Right ventricle myocardium superior (tissue), 1 donor: ENCODE measurements at regions not wholly inside any gene's neighbourhood (a gene's known extent, or its start where the extent isn't known, plus 50 kb on each side); places are given as distances from the start of the nearest gene placed in this dataset.
"Not testable (repeated sequence)": the region's sequence is repeated elsewhere in the genome, so short reads cannot be mapped to it uniquely, and the experiment has no call there.

Experiments used
- ATAC-seq: fragments of 200-7000 bp; cut with Tn5 transposase; one replicate; pipeline ENCODE4 v1.9.1; 2020; ENCODE audit warnings: mild to moderate bottlenecking; ENCODE audit not compliant: poor library complexity
- DNase-seq: peaks from one replicate; pipeline ENCODE4 v3.0.0-alpha.2; 2020
- intact Hi-C: fragments of 100-400 bp; cut with DNase I; formaldehyde crosslinking; loops from one replicate; pipeline ENCODE4 v1.11.2; 2022
- donor health status: DM: no; HTN: yes; CAD: no; lungs with severe emphysema.

- intact Hi-C loops: no loop called here
- ATAC-seq (no peak), DNase-seq (no peak)
These were observed 141.2 kb downstream of the PMAIP1 start for GRCh38 chr18:60040971-60041370.

- intact Hi-C loops: no loop called here
- no peak for DNase-seq
- ATAC-seq: no peak
These were observed 138.9 kb downstream of the PMAIP1 start for GRCh38 chr18:60038731-60039130.

GRCh38 chr18:60027397-60027796 lies 127.6 kb downstream of the PMAIP1 start:
- DNase-seq: no peak
- intact Hi-C loops: no loop called here
- ATAC-seq: no peak

GRCh38 chr18:60024857-60025256 lies 125.1 kb downstream of the PMAIP1 start:
- no peak for DNase-seq
- ATAC-seq: no peak
- intact Hi-C loops: no loop called here

- intact Hi-C loops: no loop called here
- ATAC-seq (no peak), DNase-seq (no peak)
These were observed 124.5 kb downstream of the PMAIP1 start for GRCh38 chr18:60024345-60024744.

- intact Hi-C loops: no loop called here
- DNase-seq (no peak), ATAC-seq (no peak)
These were observed 123.0 kb downstream of the PMAIP1 start for GRCh38 chr18:60022671-60023276.

- ATAC-seq (no peak), DNase-seq (no peak)
- intact Hi-C loops: no loop called here
These were observed 121.8 kb downstream of the PMAIP1 start for GRCh38 chr18:60021556-60021955.

GRCh38 chr18:60020107-60020925 lies 120.5 kb downstream of the PMAIP1 start:
- ATAC-seq (no peak), DNase-seq (no peak)
- intact Hi-C loops: no loop called here

- no peak for DNase-seq
- intact Hi-C loops: no loop called here
- ATAC-seq: no peak
These were observed 119.7 kb downstream of the PMAIP1 start for GRCh38 chr18:60019463-60019840.

- DNase-seq: no peak
- intact Hi-C loops: no loop called here
- no peak for ATAC-seq
These were observed 119.0 kb downstream of the PMAIP1 start for GRCh38 chr18:60018618-60019462.

GRCh38 chr18:60018134-60018533 lies 118.3 kb downstream of the PMAIP1 start:
- ATAC-seq, intact Hi-C loops, DNase-seq: not testable (repeated sequence)

GRCh38 chr18:60017371-60017770 lies 117.6 kb downstream of the PMAIP1 start:
- DNase-seq (no peak), ATAC-seq (no peak)
- intact Hi-C loops: no loop called here

GRCh38 chr18:60015826-60016225 lies 116.0 kb downstream of the PMAIP1 start:
- DNase-seq, intact Hi-C loops, ATAC-seq: not testable (repeated sequence)

- ATAC-seq, DNase-seq, intact Hi-C loops: not testable (repeated sequence)
These were observed 113.4 kb downstream of the PMAIP1 start for GRCh38 chr18:60013148-60013547.

GRCh38 chr18:60010984-60011383 lies 111.2 kb downstream of the PMAIP1 start:
- intact Hi-C loops: no loop called here
- ATAC-seq (no peak), DNase-seq (no peak)

- ATAC-seq (no peak), DNase-seq (no peak)
- intact Hi-C loops: no loop called here
These were observed 110.7 kb downstream of the PMAIP1 start for GRCh38 chr18:60010513-60010912.

GRCh38 chr18:60007661-60008060 lies 107.9 kb downstream of the PMAIP1 start:
- ATAC-seq (no peak), DNase-seq (no peak)
- intact Hi-C loops: no loop called here

- no peak for DNase-seq
- intact Hi-C loops: no loop called here
- ATAC-seq: no peak
These were observed 103.9 kb downstream of the PMAIP1 start for GRCh38 chr18:60003610-60004185.

GRCh38 chr18:59996370-59996966 lies 96.7 kb downstream of the PMAIP1 start:
- ATAC-seq (no peak), DNase-seq (no peak)
- intact Hi-C loops: no loop called here
